HG03354 (cell line): ENCODE measurements at regions not wholly inside any gene's neighbourhood (a gene's known extent, or its start where the extent isn't known, plus 50 kb on each side); places are given as distances from the start of the nearest gene placed in this dataset.

ENCODE experiments used
- ATAC-seq: cut with Tn5 transposase; IDR thresholded peaks from one replicate; pipeline ENCODE4 v1.9.1; 2021; ENCODE audit warnings: mild to moderate bottlenecking; ENCODE audit not compliant: unreplicated experiment, poor library complexity, severe bottlenecking

DNA sequence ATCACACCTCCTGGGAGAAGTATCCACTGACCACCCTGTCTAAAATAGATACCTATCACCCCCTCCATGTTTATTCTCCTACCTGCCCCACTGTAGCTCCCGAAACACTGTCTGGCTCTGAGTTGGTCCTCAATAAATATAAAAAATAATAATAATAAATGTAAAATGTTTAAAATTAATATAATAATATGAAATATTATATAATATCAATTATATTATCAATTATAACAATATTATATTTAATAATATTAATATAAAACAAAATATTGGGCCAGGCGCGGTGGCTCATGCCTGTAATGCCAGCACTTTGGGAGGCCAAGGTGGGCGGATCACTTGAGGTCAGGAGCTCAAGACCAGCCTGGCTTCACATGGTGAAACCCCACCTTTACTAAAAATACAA lies 52.3 kb upstream of the TIAM1 start:
- no peak for ATAC-seq

DNA sequence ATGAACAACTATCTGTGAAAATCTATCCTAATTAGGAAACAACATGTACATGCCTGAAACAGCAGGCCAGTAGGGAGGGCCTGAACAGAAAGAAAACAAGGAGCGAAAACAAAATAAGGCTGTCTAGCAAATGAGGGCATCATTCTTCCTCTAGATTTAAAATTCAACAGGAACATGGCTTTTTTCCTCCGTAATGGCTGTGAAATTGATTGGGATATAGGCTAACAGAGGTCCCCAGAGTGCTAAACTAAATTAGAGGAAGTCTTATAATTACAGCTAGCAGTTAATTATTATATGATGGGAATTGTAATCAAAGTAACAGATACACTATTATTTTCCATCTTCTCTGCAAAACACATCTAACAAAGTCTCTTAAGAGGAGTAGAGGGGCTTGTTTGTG lies 51.7 kb upstream of the TIAM1 start:
- ATAC-seq: no peak

DNA sequence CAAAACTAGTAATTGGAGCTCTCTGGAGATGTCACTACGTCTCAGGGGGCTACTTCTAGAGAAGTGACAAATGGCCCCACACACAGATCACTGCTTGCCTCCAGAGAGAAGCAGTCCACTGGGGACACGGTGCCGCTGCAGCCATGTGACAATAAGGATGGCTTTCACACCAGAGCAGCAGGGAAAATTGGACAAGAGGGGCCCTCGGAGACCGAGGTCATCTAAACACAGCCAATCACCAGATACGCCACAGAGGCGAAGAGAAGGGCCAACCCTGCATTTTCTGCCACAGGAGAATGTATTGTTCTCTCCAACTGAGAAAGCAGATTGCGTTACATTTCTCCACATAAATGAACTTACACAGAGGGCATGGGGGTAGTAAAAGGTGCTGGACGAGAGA lies 51.2 kb upstream of the TIAM1 start:
- ATAC-seq: no peak

DNA sequence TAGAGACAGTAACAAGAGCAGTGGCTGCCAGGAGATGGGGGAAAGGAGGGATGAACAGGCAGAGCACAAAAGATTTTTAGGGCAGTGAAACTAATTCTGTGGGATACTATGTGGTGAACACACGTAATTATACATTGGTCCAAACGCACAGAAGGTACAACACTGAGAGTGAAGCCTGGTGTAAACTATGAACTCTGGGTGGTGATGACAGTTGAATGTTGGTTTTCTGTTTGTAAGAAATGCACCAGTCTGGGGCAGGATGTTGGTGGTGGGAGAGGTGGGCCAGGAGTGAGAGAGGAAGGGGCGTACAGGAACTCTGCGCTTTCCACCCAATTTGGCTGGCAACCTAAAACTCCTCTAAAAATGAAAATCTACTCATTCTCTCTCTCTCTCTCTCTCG lies 50.2 kb upstream of the TIAM1 start:
- ATAC-seq: no peak
